ENCODE measurements at regions not wholly inside any gene's neighbourhood (a gene's known extent, or its start where the extent isn't known, plus 50 kb on each side); places are given as distances from the start of the nearest gene placed in this dataset.

- Histone ChIP-seq H3K27ac (ENCODE audit: low read length) (no peak overlapping the region), H3K9me2 (ENCODE audit: insufficient read depth, low read length) (no peaks in the 10 kb centered on the region), H3K27me3 (ENCODE audit: insufficient read depth, low read depth, low read length) (no peaks in the 10 kb centered on the region), H2AFZ (ENCODE audit: low read depth, low read length) (no peak overlapping the region), H3K79me2 (replicated peaks; ENCODE audit: insufficient read depth, low read length) (no peaks in the 10 kb centered on the region), H3K9ac (ENCODE audit: low read length) (no peak overlapping the region), H3F3A (ENCODE audit: insufficient read depth, low read length, poor library complexity, severe bottlenecking) (no peaks in the 10 kb centered on the region), H3K4me2 (ENCODE audit: low read length) (no peak overlapping the region), H3K4me3 (ENCODE audit: low read length) (no peak overlapping the region), H4K20me1 (ENCODE audit: insufficient read depth) (no peaks in the 10 kb centered on the region), H3K9me3 (ENCODE audit: low read length) (no peaks in the 10 kb centered on the region), H3K36me3 (ENCODE audit: insufficient read depth, low read length) (no peaks in the 10 kb centered on the region)
- TF ChIP-seq POLR2AphosphoS5 (IDR thresholded peaks at IDR 0.05) (no peak), TAF1 (IDR thresholded peaks at IDR 0.05; ENCODE audit: low read depth) (no peak), REST (IDR thresholded peaks at IDR 0.05; ENCODE audit: borderline replicate concordance) (no peak), EP300 (conservative IDR thresholded peaks at IDR 0.05; ENCODE audit: poor library complexity, severe bottlenecking) (no peak), MXI1 (conservative IDR thresholded peaks at IDR 0.05; ENCODE audit: poor library complexity, severe bottlenecking) (no peak)
Observed at GRCh38 chr10:108862676-108863350, 1060.5 kb downstream of the XPNPEP1 start.

GRCh38 chr10:108861181-108861754, 1062.0 kb downstream of the XPNPEP1 start:
- Histone ChIP-seq H3K36me3 (ENCODE audit: insufficient read depth, low read length) (no peaks in the 10 kb centered on the region), H2AFZ (ENCODE audit: low read depth, low read length) (no peak overlapping the region), H3K27ac (ENCODE audit: low read length) (no peak overlapping the region), H3K9me3 (ENCODE audit: low read length) (no peaks in the 10 kb centered on the region), H4K20me1 (ENCODE audit: insufficient read depth) (no peaks in the 10 kb centered on the region), H3F3A (ENCODE audit: insufficient read depth, low read length, poor library complexity, severe bottlenecking) (no peaks in the 10 kb centered on the region), H3K4me3 (ENCODE audit: low read length) (no peak overlapping the region), H3K9me2 (ENCODE audit: insufficient read depth, low read length) (no peaks in the 10 kb centered on the region), H3K79me2 (replicated peaks; ENCODE audit: insufficient read depth, low read length) (no peaks in the 10 kb centered on the region), H3K9ac (ENCODE audit: low read length) (no peak overlapping the region), H3K4me2 (ENCODE audit: low read length) (no peak overlapping the region), H3K27me3 (ENCODE audit: insufficient read depth, low read depth, low read length) (no peaks in the 10 kb centered on the region)
- TF ChIP-seq SMC3 (conservative IDR thresholded peaks at IDR 0.05; ENCODE audit: poor library complexity) (no peak), POLR2AphosphoS5 (IDR thresholded peaks at IDR 0.05) (no peak), MXI1 (conservative IDR thresholded peaks at IDR 0.05; ENCODE audit: poor library complexity, severe bottlenecking) (no peak), TAF1 (IDR thresholded peaks at IDR 0.05; ENCODE audit: low read depth) (no peak), CTCF (IDR thresholded peaks at IDR 0.05; ENCODE audit: poor library complexity, severe bottlenecking) (no peak), EZH2 (IDR thresholded peaks at IDR 0.05; ENCODE audit: borderline replicate concordance, insufficient read depth, low read length, poor library complexity, severe bottlenecking) (no peak), RAD21 (conservative IDR thresholded peaks at IDR 0.05) (no peak), REST (IDR thresholded peaks at IDR 0.05; ENCODE audit: borderline replicate concordance) (no peak), EP300 (conservative IDR thresholded peaks at IDR 0.05; ENCODE audit: poor library complexity, severe bottlenecking) (no peak)
